DND-41 (cell line): ENCODE measurements at regions not wholly inside any gene's neighbourhood (a gene's known extent, or its start where the extent isn't known, plus 50 kb on each side); places are given as distances from the start of the nearest gene placed in this dataset.
"Not testable (repeated sequence)": the region's sequence is repeated elsewhere in the genome, so short reads cannot be mapped to it uniquely, and the experiment has no call there.

Experiments used
- ATAC-seq: fragments of 200-7000 bp; cut with Tn5 transposase; 3 replicates; pipeline ENCODE4 v1.9.1; 2021; ENCODE audit warnings: low read depth; ENCODE audit not compliant: insufficient read depth
- DNase-seq: peaks from one replicate; pipeline ENCODE4 v3.0.0-alpha.2; 2020
- H2AFZ ChIP-seq: 2 replicates; pipeline ENCODE4 v1.6.0; 2012; ENCODE audit warnings: low read depth, low read length
- H3K27ac ChIP-seq: 2 replicates; pipeline ENCODE4 v1.5.1; 2012; ENCODE audit warnings: low read length, inconsistent platforms
- H3K27me3 ChIP-seq: fragments of 200-600 bp; sonication (generic); 2 replicates; pipeline ENCODE4 v1.6.0; 2012; ENCODE audit warnings: low read length, mild to moderate bottlenecking, inconsistent platforms; ENCODE audit not compliant: insufficient read depth, poor library complexity
- H3K36me3 ChIP-seq: 2 replicates; pipeline ENCODE4 v1.5.1; 2012; ENCODE audit warnings: low read length, inconsistent platforms; ENCODE audit not compliant: insufficient read depth
- H3K4me1 ChIP-seq: 2 replicates; pipeline ENCODE4 v1.5.1; 2012; ENCODE audit warnings: mild to moderate bottlenecking, low read length; ENCODE audit not compliant: insufficient read depth
- H3K4me2 ChIP-seq: 2 replicates; pipeline ENCODE4 v1.6.0; 2012; ENCODE audit warnings: mild to moderate bottlenecking, moderate library complexity, low read length, inconsistent platforms; ENCODE audit not compliant: insufficient read depth
- H3K4me3 ChIP-seq, 2 experiments: fragments of 200-600 bp in 1 of 2; shearing (Covaris generic) in 1 of 2; 2 replicates each; pipeline ENCODE4 v1.5.1; 2012 to 2016; ENCODE audit warnings: inconsistent platforms in 2 of 2, low read length in 2 of 2, mild to moderate bottlenecking in 2 of 2, low read depth in 1 of 2, moderate library complexity in 1 of 2
- H3K79me2 ChIP-seq: 2 replicates; pipeline ENCODE4 v1.6.0; 2012; ENCODE audit warnings: low read length, inconsistent platforms; ENCODE audit not compliant: insufficient read depth
- H3K9ac ChIP-seq: 2 replicates; pipeline ENCODE4 v1.6.0; 2012; ENCODE audit warnings: low read depth, mild to moderate bottlenecking, inconsistent platforms, low read length, moderate library complexity
- H3K9me3 ChIP-seq: 2 replicates; pipeline ENCODE4 v1.5.1; 2012; ENCODE audit warnings: low read length, moderate library complexity, mild to moderate bottlenecking, inconsistent platforms; ENCODE audit not compliant: insufficient read depth, severe bottlenecking
- H4K20me1 ChIP-seq: 2 replicates; pipeline ENCODE4 v1.6.0; 2012; ENCODE audit warnings: low read length; ENCODE audit not compliant: insufficient read depth
- CTCF ChIP-seq: IDR thresholded peaks from 2 replicates; pipeline ENCODE4 v1.5.1; 2012; ENCODE audit warnings: borderline replicate concordance, low read length, moderate library complexity, mild to moderate bottlenecking; ENCODE audit not compliant: poor library complexity, severe bottlenecking; ENCODE audit errors: extremely low read depth
- EZH2 ChIP-seq: IDR thresholded peaks from 3 replicates; pipeline ENCODE4 v1.6.1; 2012; ENCODE audit warnings: borderline replicate concordance, low read depth, mild to moderate bottlenecking, moderate library complexity, low read length, inconsistent platforms; ENCODE audit not compliant: severe bottlenecking

- H3K9ac ChIP-seq: no peak overlapping the region
- DNase-seq: no peak
- H2AFZ ChIP-seq: peak overlapping the region; percentile 19; the same call in 1 of the 2 replicates
- H3K4me3 ChIP-seq: no peak overlapping the region
- no peaks in the 10 kb centered on the region for H3K36me3 ChIP-seq
- H3K4me2 ChIP-seq: no peak overlapping the region
- no peak overlapping the region for H3K27ac ChIP-seq
- peak; percentile 69 for ATAC-seq
- H3K79me2 ChIP-seq: no peaks in the 10 kb centered on the region
- TF ChIP-seq EZH2 (no peak), CTCF (no peak)
- no peaks in the 10 kb centered on the region for H3K4me1 ChIP-seq
- H4K20me1 ChIP-seq: no peaks in the 10 kb centered on the region
- peaks cover 5% of the 10 kb centered on the region for H3K9me3 ChIP-seq
- H3K27me3 ChIP-seq: no peaks in the 10 kb centered on the region
These were observed 467.3 kb upstream of the PIK3R1 start for GRCh38 chr5:67748165-67748690.

- Histone ChIP-seq H3K4me3 (no peak overlapping the region), H3K79me2 (no peaks in the 10 kb centered on the region), H3K9ac (no peak overlapping the region), H3K4me1 (no peaks in the 10 kb centered on the region), H4K20me1 (no peaks in the 10 kb centered on the region), H2AFZ (no peak overlapping the region), H3K9me3 (peaks cover 5% of the 10 kb centered on the region), H3K27me3 (no peaks in the 10 kb centered on the region), H3K4me2 (no peak overlapping the region), H3K27ac (no peak overlapping the region), H3K36me3 (no peaks in the 10 kb centered on the region)
- TF ChIP-seq EZH2 (no peak), CTCF (no peak)
- ATAC-seq (no peak), DNase-seq (no peak)
These were observed 468.5 kb upstream of the PIK3R1 start for GRCh38 chr5:67747096-67747495.

DNA sequence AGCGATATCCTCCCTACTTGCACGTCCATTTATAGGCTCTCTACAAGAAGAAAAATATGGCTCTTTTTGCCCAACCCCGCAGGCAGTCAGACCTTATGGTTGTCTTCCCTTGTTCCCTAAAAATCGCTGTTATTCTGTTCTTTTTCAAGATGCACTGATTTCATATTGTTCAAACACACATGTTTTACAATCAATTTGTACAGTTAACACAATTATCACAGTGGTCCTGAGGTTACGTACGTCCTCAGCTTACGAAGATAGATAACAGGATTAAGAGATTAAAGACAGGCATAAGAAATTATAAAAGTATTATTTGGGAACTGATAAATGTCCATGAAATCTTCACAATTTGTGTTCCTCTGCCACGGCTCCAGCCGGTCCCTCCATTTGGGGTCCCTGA, 468.9 kb upstream of the PIK3R1 start:
- H3K27me3 ChIP-seq, H3K9me3 ChIP-seq, H2AFZ ChIP-seq, H3K9ac ChIP-seq, H3K27ac ChIP-seq, DNase-seq, H3K4me3 ChIP-seq, H4K20me1 ChIP-seq, H3K36me3 ChIP-seq, H3K79me2 ChIP-seq, H3K4me2 ChIP-seq, H3K4me1 ChIP-seq, ATAC-seq: not testable (repeated sequence)

DNA sequence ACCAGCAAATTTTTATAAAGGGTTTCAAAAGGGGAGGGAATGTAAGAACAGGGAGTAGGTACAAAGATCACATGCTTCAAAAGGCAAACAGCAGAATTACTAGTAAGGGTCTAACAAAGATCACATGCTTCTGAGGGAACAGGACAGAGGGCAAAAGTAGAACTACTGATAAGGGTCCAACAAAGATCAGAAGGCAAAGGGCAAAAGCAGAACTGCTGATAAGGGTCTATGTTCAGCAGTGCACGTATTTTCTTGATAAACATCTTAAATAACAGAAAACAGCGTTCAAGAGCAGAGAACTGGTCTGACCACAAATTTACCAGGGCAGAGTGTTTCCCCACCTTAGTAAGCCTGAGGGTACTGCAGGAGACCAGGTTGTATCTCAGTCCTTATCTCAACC, 469.5 kb upstream of the PIK3R1 start:
- Histone ChIP-seq H3K9me3 (peaks cover 5% of the 10 kb centered on the region), H3K4me2 (no peak overlapping the region), H3K27ac (no peak overlapping the region), H4K20me1 (no peaks in the 10 kb centered on the region), H3K79me2 (no peaks in the 10 kb centered on the region), H3K36me3 (no peaks in the 10 kb centered on the region), H3K4me1 (no peaks in the 10 kb centered on the region), H2AFZ (no peak overlapping the region), H3K4me3 (no peak overlapping the region), H3K27me3 (no peaks in the 10 kb centered on the region), H3K9ac (no peak overlapping the region)
- DNase-seq: no peak
- no peak for ATAC-seq
- TF ChIP-seq CTCF (no peak), EZH2 (no peak)
